HG02870 (cell line): ENCODE measurements at regions not wholly inside any gene's neighbourhood (a gene's known extent, or its start where the extent isn't known, plus 50 kb on each side); places are given as distances from the start of the nearest gene placed in this dataset.
"Not testable (repeated sequence)": the region's sequence is repeated elsewhere in the genome, so short reads cannot be mapped to it uniquely, and the experiment has no call there.

ENCODE experiments used
- ATAC-seq: cut with Tn5 transposase; IDR thresholded peaks from one replicate; pipeline ENCODE4 v1.9.1; 2021; ENCODE audit warnings: mild to moderate bottlenecking, moderate library complexity; ENCODE audit not compliant: unreplicated experiment

GRCh38 chr12:97784904-97785303 is 322.3 kb downstream of the RMST start:
- no peak for ATAC-seq

DNA sequence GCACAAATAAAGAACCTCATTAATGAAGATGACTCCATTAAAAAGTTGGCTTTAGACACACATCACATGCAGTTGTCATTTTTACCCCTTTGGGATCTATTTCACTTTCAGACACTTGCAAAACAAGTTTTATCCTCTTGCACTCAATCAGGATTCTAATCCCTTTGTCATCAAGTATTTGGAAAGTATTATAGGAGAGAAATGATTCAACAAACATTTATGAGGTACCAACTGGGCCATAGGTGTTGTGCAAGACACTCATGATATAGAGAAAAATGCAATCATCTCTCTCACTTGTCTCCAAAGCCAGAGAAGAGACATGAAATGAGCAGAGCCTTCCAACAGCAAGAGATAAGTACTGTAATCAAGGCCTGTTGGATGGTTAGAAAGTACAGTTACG is 327.7 kb downstream of the RMST start:
- ATAC-seq, result no peak

- no peak for ATAC-seq
Measured at GRCh38 chr12:97797473-97797872, 334.9 kb downstream of the RMST start.

- no peak for ATAC-seq
Measured at GRCh38 chr12:97800561-97800960, 338.0 kb downstream of the RMST start.

- ATAC-seq, result no peak
Measured at GRCh38 chr12:97801471-97802059, 339.0 kb downstream of the RMST start.

- no peak for ATAC-seq
Measured at GRCh38 chr12:97805146-97805545, 342.5 kb downstream of the RMST start.

- no peak for ATAC-seq
Measured at GRCh38 chr12:97813301-97813700, 350.7 kb downstream of the RMST start.

GRCh38 chr12:97821806-97822205 is 359.2 kb downstream of the RMST start:
- ATAC-seq, result no peak

- ATAC-seq, result no peak
Measured at GRCh38 chr12:97835541-97835940, 372.9 kb downstream of the RMST start.

DNA sequence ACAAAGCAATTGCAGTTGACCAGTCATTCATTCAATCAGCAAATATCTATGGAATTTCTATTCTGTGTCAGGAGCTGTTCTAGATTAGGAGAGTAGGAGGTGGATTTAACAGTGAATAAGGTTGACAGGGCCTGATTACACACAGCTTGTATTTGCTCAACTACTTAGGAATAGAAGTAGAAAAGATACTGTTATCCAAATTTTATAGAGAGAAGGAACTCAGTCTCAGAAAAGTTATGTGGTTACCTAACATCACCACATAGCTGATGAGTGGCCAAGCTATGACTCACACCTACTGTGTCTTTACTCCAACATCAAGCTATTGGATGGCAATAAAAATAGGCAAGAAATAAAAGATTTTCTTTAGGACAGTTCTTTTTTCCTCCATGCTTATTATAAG is 374.8 kb downstream of the RMST start:
- no peak for ATAC-seq

DNA sequence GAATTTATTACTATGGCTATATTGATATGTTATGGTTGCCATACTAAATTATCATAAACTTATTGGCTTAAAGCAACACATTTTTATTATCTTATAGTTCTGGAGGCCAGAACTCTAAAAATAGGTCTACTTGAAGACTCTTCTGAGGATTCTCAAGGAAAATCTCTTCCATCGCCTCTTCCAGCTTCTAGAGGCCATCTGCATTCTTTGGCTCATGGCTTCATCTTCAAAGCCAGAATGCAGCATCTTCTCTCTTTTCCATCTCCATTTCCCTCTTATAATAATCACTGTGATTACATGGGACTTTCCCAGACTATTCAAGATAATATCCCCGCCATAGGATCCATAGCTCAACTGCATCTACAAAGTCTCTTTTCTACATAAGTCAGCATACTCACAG is 385.4 kb downstream of the RMST start:
- ATAC-seq, result no peak

DNA sequence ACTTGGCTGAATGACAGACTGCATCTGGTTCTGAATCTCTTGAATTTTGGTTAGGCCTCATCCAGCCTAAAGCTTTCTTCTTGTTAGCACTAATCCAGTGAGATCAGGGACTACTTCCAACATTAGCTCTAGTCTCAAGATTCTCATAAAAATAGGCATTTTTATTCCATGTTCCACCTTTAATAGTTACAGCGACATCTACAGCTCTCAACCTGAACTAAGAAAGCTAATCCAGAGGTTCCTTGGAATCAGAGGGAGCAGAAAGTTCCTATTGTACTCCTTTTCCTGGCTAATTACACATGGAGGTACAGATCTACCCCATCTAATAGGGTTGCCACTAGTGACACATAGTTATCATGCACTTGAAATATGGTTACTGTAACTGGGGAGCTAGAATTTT is 391.9 kb downstream of the RMST start:
- ATAC-seq, result no peak

GRCh38 chr12:97862072-97862471 is 399.5 kb downstream of the RMST start:
- ATAC-seq, result no peak

- no peak for ATAC-seq
Measured at GRCh38 chr12:97875064-97875463, 412.5 kb downstream of the RMST start.

- ATAC-seq, result no peak
Measured at GRCh38 chr12:97876780-97877179, 414.2 kb downstream of the RMST start.

GRCh38 chr12:97877404-97877803 is 414.8 kb downstream of the RMST start:
- ATAC-seq, result no peak

DNA sequence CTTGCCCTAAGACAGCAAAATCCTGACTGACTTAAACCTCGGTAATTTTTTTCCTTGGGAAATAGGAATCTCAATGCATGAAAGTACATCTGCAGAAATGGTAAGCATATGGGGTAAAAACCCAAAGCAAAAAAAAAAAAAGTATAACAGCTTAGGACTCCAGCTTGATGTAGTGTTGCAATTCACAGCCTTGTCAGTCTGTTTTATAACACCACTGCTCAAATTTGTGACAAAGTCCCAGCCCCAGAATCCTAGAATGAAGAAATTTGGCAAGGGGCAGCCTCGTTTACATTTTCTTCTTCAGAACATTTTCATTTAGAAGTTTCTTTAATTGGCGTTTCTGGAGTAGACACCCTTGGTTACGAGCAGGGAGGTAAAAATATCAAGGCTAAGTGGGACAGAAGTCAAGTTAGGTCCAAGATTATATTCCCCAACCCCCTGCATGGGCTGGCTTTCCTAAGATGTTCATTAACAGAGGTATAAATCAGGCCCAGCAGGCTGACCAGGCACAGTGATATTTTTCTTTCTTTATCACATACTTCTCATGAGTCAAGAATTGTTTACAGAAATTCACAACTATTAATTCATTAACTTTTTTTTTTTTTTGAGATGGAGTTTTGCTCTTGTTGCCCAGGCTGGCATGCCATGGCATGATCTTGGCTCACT is 424.0 kb downstream of the RMST start:
- no peak for ATAC-seq

- not testable (repeated sequence) for ATAC-seq
Measured at GRCh38 chr12:97897881-97898280, 435.3 kb downstream of the RMST start.

GRCh38 chr12:97899529-97899928 is 436.9 kb downstream of the RMST start:
- no peak for ATAC-seq

GRCh38 chr12:97899956-97900355 is 437.4 kb downstream of the RMST start:
- no peak for ATAC-seq

DNA sequence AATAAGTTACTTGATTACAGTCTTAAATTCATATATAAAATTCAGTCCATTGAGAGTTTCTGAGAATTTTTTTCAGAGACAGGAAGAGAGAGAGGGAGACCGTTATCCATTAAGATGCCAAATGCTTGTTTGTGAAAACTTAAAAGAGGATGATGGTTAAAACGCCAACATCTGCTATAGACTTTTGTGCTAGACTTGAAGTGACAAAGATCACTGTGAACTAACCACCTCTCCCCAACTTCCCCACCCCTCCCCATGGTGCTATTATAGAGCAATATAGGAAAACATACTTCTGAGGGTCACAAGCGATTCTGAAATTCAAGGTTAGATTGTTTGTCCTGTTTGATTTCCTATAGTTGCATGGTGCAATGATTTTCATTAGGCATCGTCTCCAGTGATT is 440.8 kb downstream of the RMST start:
- ATAC-seq, result no peak

DNA sequence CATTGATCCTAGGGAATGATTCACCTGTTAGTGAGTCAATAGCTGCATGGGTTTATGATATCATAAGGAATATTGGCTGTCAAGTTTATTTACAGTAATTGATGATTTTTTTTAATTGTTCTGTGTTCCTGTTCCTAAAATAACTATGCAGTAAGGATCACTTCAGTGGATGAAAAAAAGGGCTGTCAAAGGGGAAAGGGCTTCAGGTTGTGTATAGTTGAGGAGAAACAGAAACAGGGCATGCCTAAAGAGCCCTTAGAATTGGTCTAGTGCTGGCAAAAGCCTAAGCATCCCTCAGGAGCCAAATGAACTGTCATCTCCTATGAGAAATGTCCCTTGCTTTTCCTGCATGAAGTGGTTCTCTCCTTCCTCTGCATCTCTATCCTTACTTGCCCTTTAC is 444.9 kb downstream of the RMST start:
- no peak for ATAC-seq

DNA sequence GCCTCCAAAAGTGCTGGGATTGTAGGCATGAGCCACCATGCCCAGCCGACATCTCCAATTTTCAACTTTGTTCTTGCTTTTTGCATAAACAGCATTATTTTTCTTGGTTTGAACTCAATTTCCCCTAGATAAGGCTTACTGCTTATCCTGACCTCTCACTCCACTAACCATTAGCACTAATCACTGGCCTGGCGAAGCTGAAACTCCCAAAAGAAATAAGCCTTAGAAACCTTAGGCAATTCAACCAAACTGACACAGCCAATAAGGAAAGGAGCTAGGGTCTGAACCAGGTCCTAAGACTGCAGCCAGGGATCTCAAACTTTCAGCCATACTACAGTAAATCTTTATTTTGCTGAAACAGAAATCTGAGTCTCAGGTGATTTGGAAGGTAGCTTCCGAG is 448.0 kb downstream of the RMST start:
- no peak for ATAC-seq
